Epidermal melanocyte (primary cell): ENCODE measurements at regions not wholly inside any gene's neighbourhood (a gene's known extent, or its start where the extent isn't known, plus 50 kb on each side); places are given as distances from the start of the nearest gene placed in this dataset.
A peak's percentile ranks its signal among the peaks of the same experiment; 100 is the strongest.
"Not testable (repeated sequence)": the region's sequence is repeated elsewhere in the genome, so short reads cannot be mapped to it uniquely, and the experiment has no call there.

Experiments used
- DNase-seq: peaks from one replicate; pipeline ENCODE4 v3.0.0; 2011; ENCODE audit warnings: low spot score; ENCODE audit not compliant: insufficient read length

DNA sequence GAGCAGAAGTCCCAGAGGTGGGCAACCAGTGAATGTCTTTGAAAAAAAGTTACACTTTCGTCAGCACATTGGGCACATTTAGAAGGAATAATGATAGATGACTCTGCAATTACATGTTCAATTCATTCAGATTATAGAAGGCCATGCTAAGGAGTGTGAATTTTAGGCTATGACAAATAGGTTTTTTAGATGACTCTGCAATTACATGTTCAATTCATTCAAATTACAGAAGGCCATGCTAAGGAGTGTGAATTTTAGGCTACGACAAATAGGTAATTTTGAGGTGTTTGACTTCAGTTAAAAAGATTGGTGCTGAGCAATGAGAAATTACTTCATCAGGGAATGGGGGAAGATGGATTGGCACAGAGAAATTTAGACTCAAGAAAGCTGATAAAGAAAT lies 744.9 kb upstream of the MMS22L start:
- no peak for DNase-seq

DNA sequence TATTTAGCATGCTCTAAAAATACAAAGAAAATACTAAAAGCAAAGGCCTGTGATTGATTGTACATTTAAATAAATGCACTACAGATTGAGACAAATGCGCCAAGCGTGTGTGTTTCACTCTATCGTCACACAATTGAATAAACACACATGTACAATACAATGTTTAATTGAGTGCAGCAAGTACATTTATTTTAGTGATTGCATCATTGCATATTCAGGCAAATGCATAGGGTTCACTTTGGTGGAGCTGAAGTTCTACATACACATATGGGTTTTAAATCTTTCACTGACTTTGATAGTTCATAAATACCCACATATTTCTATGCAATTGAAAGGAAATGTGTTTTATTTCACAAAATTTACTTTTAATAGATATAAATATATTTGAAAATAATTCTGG lies 750.6 kb upstream of the MMS22L start:
- no peak for DNase-seq

DNA sequence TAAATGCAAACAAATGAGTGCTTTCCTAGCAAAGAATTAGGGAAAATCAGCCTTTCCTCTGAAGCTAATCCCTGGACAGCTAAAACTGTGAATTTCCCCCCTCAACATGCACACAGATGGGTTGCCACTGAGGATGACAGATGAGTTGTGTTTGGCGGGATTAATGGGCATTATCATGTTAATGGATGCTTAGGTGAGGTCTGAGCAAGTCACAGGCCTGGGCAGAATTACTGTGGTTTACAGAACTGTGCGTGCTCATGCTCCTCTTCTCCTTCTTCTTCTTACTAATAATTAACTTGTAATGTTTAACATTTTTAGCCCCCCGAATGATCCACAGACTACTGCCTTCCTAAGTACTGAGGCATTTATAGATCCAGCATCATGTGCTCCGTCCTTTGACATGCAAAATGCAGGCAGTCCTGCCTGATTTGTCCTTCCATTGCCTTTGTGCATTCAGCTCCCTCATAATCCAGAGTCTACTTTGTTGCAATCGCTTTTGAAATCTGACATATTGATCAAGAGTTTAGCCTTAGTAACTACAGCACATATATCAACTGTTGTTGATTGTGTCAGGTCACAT lies 753.4 kb upstream of the MMS22L start:
- no peak for DNase-seq

DNA sequence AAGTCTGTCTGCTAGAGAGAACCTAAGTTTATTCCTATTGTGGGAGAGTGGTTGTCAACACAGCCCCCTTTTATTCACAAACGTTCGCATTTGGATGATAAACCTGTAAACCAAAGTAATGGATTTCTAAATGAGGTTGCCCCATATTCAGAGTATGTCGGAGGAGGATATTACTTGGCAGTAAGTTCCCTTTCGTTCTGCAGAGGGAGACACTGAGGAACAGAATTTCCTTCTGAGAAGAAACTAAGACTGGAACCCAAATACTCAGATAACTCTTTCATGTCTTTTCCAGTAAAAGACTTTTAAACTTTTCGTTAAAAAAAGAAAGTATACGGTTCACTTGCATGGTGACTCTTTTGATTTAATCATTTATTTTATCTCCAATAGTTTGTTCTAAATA lies 754.6 kb upstream of the MMS22L start:
- no peak for DNase-seq

DNA sequence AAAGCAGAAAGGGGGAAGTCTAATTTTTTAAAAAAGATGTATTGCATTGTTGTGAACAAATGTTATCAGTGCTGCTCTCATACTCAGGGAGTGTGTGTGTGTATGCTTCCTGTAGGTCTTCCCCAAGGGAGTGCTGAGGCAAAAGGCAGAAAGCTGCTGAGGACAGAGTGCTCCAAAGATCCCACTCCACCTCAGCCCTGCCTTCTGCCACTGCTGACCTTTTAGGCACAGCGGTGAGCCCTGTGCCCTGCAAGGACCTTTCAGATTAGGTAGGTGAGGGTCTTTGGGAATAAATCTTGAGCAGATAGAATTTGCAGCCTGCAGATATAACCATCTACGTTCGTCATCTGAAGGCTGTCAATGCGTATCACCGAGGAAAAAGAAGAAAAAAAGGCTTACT lies 756.4 kb upstream of the MMS22L start:
- DNase-seq, result no peak

DNA sequence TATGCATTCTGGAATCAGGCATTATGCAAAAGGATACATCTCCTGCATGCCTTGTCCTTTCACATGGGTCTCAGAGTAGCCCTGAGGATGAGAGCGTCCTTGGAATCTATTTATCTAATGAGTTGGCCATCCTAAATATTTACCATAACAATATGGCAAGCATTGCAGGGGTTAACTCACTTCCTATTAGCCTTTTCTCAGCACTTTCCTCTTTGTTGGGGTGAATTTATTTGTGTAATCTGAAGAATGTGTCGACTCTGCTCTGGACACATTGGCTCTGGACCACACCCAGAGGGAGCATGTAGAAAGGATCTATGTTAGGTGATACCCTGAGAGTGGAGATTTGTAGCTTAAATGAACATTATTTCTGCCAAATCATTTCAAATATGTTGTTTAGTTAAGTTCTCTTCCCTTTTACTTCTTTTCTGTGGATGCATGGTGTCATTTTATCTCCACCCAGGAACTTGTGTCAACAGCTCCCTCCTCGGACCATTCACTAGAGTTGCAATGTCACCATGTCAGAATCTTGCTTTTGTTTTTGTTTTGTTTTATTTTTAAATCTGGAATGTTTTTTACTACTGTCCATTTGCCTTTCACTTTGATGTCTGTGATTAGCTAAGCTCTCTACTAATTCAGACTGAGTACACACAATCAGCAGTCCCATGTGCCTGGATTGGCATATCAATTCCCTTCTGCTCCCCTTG lies 757.0 kb upstream of the MMS22L start:
- no peak for DNase-seq

DNA sequence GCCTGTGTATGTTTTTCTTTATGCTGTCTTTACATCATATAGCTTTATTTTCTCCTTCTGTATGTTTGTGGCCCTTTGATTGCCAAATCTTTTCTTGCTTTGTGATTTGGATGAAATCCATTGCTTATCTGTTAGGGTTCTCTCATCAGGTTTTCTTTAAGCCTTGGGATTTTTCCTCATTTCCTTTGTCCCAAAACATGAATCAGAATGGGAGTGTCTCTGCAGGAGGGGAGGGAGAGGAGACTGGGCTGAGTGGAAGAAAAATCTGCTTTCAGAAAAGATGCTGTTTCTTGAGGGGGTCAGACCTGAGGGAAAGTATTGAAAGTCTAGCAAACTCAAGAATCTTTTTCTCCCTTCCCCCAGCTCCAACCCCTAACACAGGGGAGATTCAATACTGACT lies 758.0 kb upstream of the MMS22L start:
- DNase-seq, result no peak

DNA sequence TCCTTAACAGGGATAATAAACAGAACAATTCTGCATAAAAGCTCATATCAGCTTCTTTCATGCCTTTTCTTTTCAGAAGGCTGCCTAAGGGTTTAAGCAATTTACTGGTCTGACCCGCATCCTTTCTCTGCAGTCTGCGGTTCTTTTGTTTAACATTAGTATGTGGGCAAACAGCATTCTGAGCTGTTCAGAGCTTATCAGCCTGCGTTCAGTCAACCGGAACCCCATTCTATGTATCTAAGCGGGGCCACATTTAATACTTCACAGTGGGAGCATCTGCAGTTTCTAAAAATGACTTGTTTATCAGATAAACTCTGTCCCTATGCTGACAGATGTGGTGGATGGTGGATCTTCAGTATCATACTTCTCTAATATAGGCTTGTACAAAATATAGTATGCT lies 758.9 kb upstream of the MMS22L start:
- no peak for DNase-seq

DNA sequence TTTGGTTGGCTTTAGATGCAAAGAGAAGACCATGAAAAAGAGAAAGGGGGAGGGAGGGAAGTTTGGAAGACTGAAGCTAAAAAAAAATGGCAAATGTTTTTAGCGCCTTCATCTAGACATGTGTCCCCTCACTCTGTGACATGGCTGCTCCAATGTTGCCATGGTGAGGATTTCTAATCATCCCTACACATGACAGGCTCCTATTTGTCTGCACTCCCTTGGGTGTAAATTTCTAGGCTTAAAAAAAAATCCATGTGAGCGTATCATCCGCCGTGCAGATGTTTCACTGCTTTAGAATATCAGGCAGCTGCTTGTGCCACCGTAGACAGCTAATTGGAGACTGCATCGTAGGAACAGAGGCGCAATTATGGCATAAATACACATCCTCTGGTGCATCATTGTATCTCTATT lies 761.1 kb upstream of the MMS22L start:
- DNase-seq, result no peak

DNA sequence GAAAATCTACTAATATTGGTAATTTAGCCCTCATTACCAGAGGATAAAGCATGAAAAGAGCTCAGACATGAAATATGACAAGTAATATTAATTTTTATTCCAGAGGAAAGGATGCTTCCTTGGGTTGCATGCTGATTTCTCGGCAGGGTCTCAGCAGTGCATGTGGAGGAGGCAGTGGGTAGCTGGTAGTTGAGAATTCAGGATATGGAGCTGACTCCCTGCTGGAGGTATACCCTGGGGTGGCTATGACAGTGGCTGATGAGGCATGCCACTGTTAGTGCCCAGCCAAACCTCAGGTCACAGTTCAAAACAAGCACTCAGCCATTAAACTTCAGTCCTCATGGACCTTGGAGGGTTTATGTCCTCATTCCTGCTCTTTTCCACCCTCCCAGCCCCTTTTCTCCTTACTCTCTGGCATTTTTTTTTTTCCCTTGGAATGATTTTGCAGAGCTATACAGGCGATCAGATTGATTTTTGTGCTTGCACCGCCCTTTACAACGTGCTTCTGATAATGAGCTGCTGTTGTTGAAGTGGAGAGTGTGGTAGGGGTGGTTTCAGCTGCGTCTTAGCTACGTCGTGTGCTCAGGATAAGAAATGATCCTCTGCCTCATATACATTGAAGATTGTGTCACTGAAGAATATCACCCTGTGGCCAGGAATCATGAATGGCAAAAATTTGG lies 761.9 kb upstream of the MMS22L start:
- no peak for DNase-seq

DNA sequence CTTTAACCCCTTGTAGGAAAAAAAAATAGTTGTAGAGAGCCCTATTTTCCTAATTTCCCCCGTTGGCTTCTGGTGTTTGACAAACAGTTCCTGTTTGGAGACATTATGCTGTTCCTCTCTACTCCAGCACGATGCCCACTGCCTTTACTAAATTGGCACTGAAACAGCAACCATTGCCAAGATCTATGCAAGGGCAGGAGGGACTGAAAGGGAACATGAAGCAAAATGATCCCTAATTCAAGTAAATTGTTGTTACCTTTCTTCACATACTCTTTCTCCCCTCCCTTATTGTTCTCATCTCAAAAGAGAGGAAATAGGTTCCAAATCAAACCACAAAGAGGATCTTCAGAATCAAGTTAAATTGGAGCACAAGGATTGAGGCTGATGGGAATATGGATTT lies 764.1 kb upstream of the MMS22L start:
- no peak for DNase-seq

DNA sequence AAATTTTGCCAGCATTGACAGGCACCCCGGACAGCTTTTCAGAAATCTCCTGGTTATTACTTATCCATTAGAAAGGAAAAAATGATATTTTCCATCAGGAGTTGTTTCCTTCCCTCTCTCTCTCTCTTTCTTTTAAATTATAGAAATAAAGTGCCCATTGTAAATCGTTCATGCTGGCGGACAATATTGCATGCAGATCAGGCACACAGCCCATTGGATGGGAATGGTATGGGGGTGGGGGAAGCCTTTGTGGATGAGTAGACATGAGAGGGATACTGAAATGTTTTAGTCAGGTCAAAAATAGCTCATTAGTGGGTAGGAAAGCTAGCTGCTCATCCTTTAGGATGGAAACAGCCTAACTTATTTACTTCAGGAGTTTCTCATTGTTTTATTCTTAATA lies 764.9 kb upstream of the MMS22L start:
- DNase-seq, result no peak

DNA sequence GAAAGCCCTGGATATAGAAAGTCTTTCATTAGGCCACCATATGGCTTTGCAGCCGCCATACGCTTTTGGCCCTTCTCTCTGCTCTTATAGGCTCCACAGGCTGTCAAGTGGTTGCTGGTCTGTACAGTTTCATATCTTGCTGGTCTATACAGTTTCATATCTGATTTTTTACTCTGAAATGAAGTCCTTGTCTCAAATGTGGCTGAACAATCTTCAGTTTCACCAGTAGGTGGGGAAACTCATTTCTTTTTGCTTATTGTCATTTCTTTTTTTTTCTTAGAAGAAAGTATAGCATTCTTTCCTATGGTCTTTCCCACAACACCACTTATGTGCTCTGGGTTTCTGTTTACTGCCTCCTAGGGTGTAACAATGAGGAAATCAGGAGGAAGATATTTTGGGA lies 771.4 kb upstream of the MMS22L start:
- DNase-seq, result peak; percentile 17

DNA sequence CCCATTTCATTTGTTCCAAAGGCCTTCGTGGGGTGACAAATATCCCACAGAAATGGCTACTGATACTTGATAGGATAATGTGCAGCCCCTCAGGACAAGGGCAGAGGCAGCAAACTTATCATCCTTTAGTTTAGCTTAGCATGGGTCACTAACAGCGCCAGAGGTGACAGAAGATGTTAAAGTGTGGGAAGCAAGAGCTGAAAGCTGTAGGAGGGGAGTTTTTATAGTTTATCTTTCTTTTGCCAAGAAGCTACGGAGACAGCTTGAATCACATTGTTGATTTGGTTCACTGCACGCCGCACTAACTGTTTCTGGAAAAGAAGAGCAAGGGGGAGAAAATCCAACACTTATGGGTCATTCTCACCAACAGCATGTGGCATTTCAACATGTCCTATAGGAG lies 773.9 kb upstream of the MMS22L start:
- no peak for DNase-seq

DNA sequence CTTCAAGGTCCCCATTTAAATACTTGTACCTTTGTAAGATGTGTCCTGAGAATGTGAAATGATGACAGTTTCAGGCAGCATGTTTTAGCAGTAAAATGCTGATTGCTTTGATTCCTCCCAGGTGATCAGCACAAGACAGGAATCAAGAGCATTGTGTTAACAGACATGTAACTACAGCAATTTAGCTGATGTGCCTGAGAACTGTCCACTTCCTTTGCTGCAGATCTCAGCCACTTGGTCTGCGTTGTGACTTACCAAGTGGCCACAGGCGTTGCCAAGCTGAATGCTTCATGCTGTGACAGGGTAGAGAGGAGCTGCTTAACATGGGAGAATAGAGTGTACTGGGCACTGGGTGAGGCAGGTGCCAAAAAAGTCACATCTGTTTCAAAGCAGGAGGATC lies 767.0 kb upstream of the POU3F2 start:
- no peak for DNase-seq

DNA sequence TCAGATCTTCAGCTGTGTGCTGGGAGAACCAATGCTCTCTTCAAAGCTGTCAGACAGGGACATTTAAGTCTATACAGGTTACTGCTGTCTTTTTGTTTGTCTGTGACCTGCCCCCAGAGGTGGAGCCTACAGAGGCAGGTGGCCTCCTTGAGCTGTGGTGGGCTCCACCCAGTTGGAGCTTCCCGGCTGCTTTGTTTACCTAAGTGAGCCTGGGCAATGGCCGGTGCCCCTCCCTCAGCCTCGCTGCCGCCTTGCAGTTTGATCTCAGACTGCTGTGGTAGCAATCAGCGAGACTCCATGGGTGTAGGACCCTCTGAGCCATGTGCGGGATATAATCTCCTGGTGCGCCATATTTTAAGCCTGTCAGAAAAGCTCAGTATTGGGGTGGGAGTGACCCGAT lies 745.8 kb upstream of the POU3F2 start:
- DNase-seq, result not testable (repeated sequence)

DNA sequence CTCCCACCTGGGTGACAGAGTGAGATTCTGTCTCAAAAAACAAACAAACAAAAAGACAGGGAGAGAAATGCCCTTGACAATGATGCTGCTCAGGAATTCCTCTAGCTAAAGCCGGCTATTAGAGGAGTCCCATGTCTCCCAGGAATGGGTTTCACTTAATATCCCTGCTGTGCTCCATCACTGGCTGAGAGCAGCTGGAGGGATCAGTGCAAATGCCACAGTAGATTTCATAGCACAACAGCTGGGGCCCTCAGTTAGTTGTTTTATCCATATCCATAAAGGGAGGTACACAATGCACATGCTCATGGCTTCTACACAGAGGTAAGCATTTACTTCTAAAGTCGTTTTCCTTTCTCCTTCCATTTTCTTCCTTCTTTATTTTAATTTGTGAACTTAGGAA lies 742.0 kb upstream of the POU3F2 start:
- DNase-seq, result no peak

DNA sequence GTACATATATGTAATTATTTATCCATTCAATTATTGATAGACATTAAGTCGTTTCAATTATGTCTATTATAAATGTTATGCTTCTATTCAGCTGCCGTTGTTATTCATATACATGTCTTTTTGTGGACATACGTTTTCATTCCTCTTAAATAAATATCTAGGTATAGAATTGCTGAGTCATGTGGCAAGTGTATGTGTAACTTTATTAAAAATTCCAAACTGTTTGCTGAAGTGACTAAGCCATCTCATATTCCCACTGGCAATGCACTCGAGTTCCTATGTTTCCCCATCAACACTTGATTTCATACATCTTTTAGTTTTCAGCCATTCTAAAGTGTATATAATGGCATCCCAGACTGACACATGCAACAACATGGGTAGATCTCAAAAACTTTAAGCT lies 739.7 kb upstream of the POU3F2 start:
- DNase-seq, result no peak

DNA sequence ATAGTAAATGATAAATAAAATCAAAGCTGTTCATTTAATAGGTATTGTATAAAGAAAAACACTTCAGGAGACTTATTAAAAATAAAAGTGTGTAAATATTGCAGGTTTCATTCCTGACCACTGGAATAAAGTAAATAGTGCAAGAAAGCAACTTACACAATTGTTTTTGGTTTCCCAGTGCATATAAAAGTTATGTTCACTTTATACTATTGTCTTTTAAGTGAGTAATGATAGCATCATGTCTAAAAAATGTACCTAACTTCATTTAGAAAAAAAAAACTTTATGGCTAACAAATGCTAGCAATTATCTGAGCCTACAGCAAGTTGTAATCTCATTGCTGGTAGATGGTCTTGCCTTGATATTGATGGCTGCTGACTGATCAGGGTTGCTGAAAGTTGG lies 726.6 kb upstream of the POU3F2 start:
- no peak for DNase-seq

DNA sequence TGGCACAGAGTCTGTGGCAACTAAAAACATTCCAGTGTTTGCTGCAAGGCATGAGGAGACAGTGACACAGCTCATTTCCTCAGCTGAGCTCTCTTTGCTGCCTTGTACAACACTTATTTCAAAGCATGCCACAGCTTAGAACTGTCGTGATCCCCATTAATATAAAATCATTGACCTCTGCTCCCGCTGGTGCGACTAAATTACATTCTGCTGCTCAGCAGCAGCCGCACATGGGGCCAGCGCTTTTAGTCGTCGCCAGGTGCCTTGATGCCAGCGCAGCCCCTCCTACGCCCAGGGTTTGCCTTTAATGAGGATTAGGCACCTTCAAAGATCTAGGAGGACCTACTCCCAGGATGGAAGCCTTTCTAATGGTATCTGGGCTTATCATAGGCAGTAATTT lies 717.9 kb upstream of the POU3F2 start:
- DNase-seq, result no peak

DNA sequence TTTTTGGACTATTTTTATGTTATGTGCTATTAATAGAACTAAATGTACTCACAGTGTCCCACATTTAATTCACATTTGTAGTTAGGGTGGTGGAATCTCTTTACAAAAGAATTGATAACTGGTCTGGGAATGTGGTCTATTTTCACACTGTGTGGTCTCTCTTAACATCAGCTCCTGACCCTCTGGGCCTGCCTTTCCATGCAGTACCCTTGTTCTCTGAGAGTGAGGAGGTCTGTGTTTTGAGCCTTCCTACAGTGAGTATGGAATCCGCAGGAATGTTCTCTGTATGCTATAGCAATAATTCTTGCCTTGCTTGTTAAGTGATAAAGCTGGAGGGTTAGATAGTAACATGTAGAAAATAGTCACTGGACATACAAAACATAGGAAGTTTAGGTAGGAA lies 717.3 kb upstream of the POU3F2 start:
- no peak for DNase-seq

DNA sequence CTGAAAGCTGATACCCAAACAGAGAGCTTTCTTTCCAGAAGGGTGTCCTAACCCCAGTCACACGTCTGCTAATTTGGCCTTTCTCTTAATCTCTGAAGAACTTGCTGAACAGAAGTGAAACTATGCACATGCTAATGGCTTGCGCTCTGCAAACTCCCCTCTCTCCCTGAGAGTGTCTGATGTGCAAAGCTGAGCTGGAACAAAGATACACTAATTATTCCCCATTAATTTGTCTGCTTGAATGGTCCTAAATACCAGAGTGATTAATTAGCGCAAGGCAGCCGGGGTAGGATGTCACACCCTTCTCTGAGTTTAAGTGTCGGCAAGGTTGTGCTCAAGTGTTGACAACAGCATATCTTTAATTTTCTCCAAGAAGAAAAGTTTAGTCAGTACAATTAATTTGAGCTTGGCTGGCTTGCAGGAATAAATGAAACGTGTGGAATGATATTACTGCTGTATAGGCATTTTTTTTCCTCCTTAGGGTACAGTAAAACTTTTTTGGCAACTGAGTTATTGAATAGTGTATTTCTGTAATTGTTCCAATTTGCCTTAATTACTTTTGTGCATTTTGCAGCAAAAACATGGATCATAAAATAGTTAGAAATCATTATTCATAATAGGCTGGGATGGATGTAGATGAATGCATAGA lies 715.9 kb upstream of the POU3F2 start:
- no peak for DNase-seq

DNA sequence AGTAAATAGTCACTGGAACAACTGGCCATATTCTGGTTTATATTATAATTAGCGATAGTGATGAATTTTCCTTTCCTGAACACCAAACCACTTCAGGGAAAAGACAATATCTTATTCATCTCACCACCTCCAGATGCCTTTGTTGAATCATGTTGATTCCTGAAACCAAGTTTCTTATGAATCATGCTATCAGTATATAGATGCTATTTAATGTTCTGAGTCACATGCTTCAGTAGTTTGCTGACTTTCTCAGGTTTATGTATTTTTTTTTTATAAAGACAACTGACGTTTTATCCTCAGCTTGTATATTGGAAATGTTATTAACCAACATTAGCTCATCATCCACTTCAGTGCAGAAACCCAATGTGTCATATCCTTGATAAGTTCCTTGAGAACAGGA lies 710.2 kb upstream of the POU3F2 start:
- DNase-seq, result no peak
